Mammary epithelial cell (primary cell): ENCODE measurements at regions not wholly inside any gene's neighbourhood (a gene's known extent, or its start where the extent isn't known, plus 50 kb on each side); places are given as distances from the start of the nearest gene placed in this dataset.
"Not testable (repeated sequence)": the region's sequence is repeated elsewhere in the genome, so short reads cannot be mapped to it uniquely, and the experiment has no call there.

Experiments
- CTCF ChIP-seq, 2 donors: IDR thresholded peaks in 1 of 2; conservative IDR thresholded peaks in 1 of 2; 2 replicates each; pipeline ENCODE4 v1.5.1; 2011 to 2012; ENCODE audit warnings: inconsistent platforms in 2 of 2, low read length in 2 of 2, mild to moderate bottlenecking in 2 of 2, control low read depth in 1 of 2, low read depth in 1 of 2; ENCODE audit not compliant: insufficient read depth in 1 of 2; ENCODE audit errors: extremely low read depth in 1 of 2
- EZH2 ChIP-seq: IDR thresholded peaks from 2 replicates; pipeline ENCODE4 v1.6.1; 2012; ENCODE audit warnings: low read length, inconsistent platforms, borderline replicate concordance

- TF ChIP-seq EZH2: not testable (repeated sequence)
- TF ChIP-seq CTCF (conservative IDR thresholded peaks at IDR 0.05 in 1 of 2, IDR thresholded peaks at IDR 0.05 in 1 of 2; ENCODE audit: extremely low read depth in 1 of 2, insufficient read depth in 1 of 2, low read depth in 1 of 2, low read length in 2 of 2): peak; percentile 53 to 71
Observed at GRCh38 chr16:29114989-29115801, 130.3 kb downstream of the LAT start.
